ENCODE measurements at regions not wholly inside any gene's neighbourhood (a gene's known extent, or its start where the extent isn't known, plus 50 kb on each side); places are given as distances from the start of the nearest gene placed in this dataset.

GRCh38 chr11:15825976-15826650, 530.2 kb downstream of the SOX6 start:
- H3K27me3 ChIP-seq (replicated peaks in 1 of 7) = no peaks in the 10 kb centered on the region
- H3K36me3 ChIP-seq = no peaks in the 10 kb centered on the region
- H3K4me1 ChIP-seq = peaks cover 0 to 15% (median 7%) of the 10 kb centered on the region in 6 donors
- no peaks in the 10 kb centered on the region for H3K9me3 ChIP-seq
- no peak overlapping the region for H3K27ac ChIP-seq
- DNase-seq = no peak
- H3K4me3 ChIP-seq = no peak overlapping the region
- intact Hi-C loops (cut with DNase I; ENCODE audit: low total_unique reads) = loop anchor here (10.0 kb wide), 1 partner anchor 181 kb away; no protein-coding TSS in a partner anchor
- WGBS, 5 donors = 72 to 87% (median 81%) methylated on average over 7 of the region's 7 CpGs
- no peak for TF ChIP-seq POLR2A (IDR thresholded peaks at IDR 0.05)

- intact Hi-C loops (cut with DNase I; ENCODE audit: low total_unique reads) = loop anchor here (10.0 kb wide), 1 partner anchor 182 kb away; no protein-coding TSS in a partner anchor
- peaks cover 0 to 15% (median 7%) of the 10 kb centered on the region in 6 donors for H3K4me1 ChIP-seq
- no peaks in the 10 kb centered on the region for H3K27me3 ChIP-seq (replicated peaks in 1 of 7)
- TF ChIP-seq CTCF (IDR thresholded peaks at IDR 0.05 in 8 of 11, conservative IDR thresholded peaks at IDR 0.05 in 3 of 11) (peak in 7 of 11 experiments; percentile 25 to 50 (median 39)), POLR2AphosphoS5 (IDR thresholded peaks at IDR 0.05) (no peak), POLR2A (IDR thresholded peaks at IDR 0.05) (no peak)
- H3K36me3 ChIP-seq = no peaks in the 10 kb centered on the region
- H3K27ac ChIP-seq = no peak overlapping the region
- DNase-seq = no peak
- no peak overlapping the region for H3K4me3 ChIP-seq
- H3K9me3 ChIP-seq = no peaks in the 10 kb centered on the region
Measured at GRCh38 chr11:15826826-15827225, 529.5 kb downstream of the SOX6 start.

GRCh38 chr11:15828215-15828853, 528.0 kb downstream of the SOX6 start:
- no peak for TF ChIP-seq POLR2AphosphoS5 (IDR thresholded peaks at IDR 0.05)
- no peak for TF ChIP-seq POLR2A (IDR thresholded peaks at IDR 0.05)
- no peak for TF ChIP-seq CTCF (IDR thresholded peaks at IDR 0.05 in 8 of 11, conservative IDR thresholded peaks at IDR 0.05 in 3 of 11)
- no peak for DNase-seq
- no peak overlapping the region for H3K4me3 ChIP-seq
- peaks cover 0 to 15% (median 7%) of the 10 kb centered on the region in 6 donors for H3K4me1 ChIP-seq
- no peaks in the 10 kb centered on the region for H3K27me3 ChIP-seq (replicated peaks in 1 of 7)
- intact Hi-C loops (cut with DNase I; ENCODE audit: low total_unique reads) = loop anchor here (10.0 kb wide), 1 partner anchor 184 kb away; no protein-coding TSS in a partner anchor
- H3K36me3 ChIP-seq = no peaks in the 10 kb centered on the region
- 76 to 91% (median 80%) methylated on average over 9 of the region's 9 CpGs for WGBS, 5 donors
- H3K27ac ChIP-seq = peak overlapping the region in 5 of 8 donors; percentile 5 to 35 (median 13)
- no peaks in the 10 kb centered on the region for H3K9me3 ChIP-seq

GRCh38 chr11:15829312-15829711, 527.0 kb downstream of the SOX6 start:
- intact Hi-C loops (cut with DNase I; ENCODE audit: low total_unique reads) = loop anchor here (10.0 kb wide), 1 partner anchor 185 kb away; no protein-coding TSS in a partner anchor
- peak overlapping the region in 4 of 8 donors; percentile 5 to 35 (median 10) for H3K27ac ChIP-seq
- H3K27me3 ChIP-seq (replicated peaks in 1 of 7) = no peaks in the 10 kb centered on the region
- no peak for DNase-seq
- 32 to 70% (median 43%) methylated on average over 1 of the region's 1 CpG for WGBS, 5 donors
- H3K4me3 ChIP-seq = no peak overlapping the region
- H3K9me3 ChIP-seq = no peaks in the 10 kb centered on the region
- TF ChIP-seq CTCF (IDR thresholded peaks at IDR 0.05 in 8 of 11, conservative IDR thresholded peaks at IDR 0.05 in 3 of 11) (no peak), POLR2AphosphoS5 (IDR thresholded peaks at IDR 0.05) (no peak), POLR2A (IDR thresholded peaks at IDR 0.05) (no peak)
- no peaks in the 10 kb centered on the region for H3K36me3 ChIP-seq
- peaks cover 0 to 15% (median 7%) of the 10 kb centered on the region in 6 donors for H3K4me1 ChIP-seq
